HG03064 (cell line): ENCODE measurements at regions not wholly inside any gene's neighbourhood (a gene's known extent, or its start where the extent isn't known, plus 50 kb on each side); places are given as distances from the start of the nearest gene placed in this dataset.
"Not testable (repeated sequence)": the region's sequence is repeated elsewhere in the genome, so short reads cannot be mapped to it uniquely, and the experiment has no call there.

ENCODE experiments used
- ATAC-seq: cut with Tn5 transposase; IDR thresholded peaks from one replicate; pipeline ENCODE4 v1.9.1; 2021; ENCODE audit warnings: low read depth; ENCODE audit not compliant: unreplicated experiment

DNA sequence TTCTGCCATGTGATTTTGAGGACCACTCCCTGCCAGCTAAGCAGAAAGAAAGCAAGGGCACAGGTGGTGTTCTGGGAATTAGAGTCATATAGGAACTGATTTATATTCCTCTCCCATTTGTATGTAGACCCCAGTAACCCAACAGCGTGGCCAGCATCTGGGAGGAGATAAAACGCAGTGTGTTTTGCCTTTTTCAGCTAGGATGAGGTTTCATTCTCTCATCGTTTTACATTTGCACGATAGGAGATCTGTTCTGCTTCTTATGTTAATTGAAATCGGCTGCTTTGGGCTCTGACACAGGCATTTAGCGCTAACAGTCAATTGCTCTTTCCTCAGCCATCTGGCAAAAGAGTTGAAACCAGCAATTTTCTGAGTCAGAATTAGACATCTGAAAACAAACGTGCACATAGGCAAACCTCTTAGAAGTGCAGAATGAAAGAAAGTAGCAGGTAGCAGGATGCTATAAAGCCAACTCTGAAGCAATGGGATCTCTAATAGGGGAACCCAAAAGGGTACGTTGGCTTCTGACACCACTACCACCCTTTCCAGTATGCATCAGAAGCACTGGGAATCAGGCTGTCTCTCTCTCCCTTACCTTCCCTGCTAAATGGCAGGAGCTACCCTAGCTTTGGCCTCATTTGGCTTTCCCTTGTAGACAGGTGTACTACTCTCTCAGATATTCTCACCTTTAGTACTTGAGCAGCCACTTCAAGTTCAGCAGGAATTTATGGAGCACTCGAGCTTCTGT is 219.1 kb downstream of the PHLDA1 start:
- no peak for ATAC-seq

DNA sequence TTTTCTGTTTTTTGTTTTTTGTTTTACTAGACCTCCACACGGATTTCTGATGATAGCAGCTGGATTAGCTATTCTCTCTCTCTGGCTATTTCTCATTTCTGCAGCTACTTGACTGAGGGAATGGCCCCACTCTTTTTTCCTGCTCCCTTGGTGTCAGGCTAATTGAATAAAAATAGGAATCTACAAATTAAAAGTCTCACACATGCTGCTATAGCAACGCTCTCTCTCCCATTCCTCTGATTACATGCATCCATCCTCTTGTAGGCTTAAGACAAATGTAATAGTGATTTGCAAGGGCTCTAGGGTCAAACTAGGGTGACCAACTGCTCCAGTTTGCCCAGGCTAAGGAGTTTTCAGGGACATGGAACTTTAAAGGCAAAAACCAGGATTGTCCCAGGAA is 221.8 kb downstream of the PHLDA1 start:
- no peak for ATAC-seq

DNA sequence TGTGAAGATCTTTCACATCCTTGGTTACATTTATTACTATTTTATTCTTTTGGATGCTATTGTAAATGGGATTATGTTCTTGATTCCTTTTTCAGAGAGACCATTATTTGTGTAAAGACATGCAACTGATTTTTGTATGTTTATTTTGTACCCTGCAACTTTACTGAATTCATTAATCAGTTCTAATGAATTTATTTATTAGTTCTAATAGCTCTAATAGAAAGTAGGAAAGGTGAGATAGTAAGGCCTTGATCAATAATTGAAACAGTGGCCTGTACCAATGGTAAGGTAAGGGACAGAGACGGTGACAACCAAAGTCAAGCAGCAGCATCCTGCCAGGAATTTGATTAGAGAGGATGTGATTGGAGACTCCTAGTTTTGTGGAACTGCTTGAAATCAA is 224.1 kb downstream of the PHLDA1 start:
- no peak for ATAC-seq

DNA sequence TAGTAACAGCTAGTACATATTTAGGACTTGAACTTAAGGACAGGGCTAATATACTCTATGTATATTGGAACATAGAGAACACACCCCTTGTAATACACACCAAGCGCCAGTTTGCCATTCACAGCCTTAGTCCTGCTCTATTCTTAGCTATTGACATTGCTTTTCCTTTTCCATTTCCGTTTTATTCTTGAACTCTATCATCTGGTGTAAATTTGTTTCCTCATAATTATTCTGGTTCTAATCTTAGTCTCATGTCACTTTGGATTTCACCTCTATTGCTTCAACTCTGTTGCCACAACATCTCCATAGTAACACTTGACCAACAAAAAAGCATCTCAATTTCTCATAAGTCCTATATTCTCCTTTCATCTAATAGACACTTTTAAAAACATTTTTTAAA is 225.7 kb downstream of the PHLDA1 start:
- ATAC-seq: no peak

DNA sequence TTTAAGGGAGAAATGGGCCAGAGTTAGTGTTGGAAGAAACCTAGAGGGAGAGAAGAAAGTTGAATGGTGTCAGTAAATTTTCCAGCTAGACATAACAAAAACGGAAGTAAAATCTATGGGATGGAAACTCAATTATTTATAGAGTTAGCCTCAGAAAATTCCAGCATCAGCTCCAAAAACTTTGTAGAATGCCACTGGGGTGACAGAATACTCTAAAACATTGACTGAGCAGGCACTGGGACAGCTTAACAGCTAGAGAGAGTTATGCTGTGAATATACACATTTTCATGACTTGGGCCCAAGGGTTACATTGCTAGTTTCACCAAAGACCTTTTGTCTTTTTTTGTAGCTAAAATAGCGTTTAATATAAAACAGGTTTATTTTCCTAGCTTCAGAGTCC is 226.3 kb downstream of the PHLDA1 start:
- no peak for ATAC-seq

DNA sequence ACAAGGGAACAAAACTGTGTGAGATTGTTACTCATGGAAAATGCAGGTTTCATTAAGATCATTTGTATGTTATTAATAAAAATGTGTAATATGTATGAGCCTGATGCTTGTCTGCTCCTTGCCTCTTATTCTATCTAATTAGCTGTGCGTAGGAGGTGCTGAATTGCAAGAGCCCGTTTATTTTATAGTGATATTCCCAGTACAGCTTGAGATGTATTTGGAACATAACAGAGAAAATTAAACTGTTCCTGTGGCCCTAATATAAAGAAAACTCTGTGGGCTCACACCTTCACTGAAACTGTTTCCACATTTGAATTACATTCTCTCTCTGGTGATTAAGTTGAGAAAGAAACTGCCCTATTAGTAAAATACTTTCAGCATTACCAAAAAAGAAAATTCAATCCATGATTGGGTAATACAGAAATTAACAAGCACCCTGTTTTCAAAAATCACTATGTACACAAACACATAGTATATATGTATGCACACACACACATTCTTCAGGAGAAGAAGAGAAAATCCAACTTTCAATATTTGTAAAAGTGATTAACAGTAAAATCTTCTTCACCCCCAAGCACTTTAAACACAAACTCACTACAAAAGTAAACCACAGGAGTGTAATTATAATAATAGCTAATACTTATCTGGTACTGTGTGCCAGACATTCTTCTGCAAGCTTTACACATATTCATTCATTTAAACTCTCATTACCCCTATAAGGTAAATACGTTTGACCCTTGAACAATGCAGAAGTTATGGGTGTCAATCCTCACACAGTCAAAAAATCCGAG is 233.2 kb downstream of the PHLDA1 start:
- no peak for ATAC-seq

DNA sequence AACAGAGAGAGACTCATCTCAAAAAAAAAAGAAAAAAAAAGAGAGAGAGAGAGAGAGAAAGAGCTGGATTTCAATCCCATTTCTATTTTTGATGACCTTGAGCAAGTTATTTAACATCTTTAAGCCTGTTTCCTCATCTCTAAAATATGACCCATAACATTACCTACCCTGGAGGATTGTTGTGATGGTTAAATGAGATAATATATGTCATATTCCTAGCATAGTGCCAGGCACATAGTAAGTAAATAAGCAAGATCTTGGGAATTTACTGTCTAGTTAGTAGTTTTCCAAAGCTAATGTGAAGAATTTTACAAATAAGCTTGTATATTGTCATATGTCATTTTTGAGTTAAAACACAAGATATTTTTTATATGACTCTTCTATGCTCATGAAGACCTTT is 236.5 kb downstream of the PHLDA1 start:
- no peak for ATAC-seq

DNA sequence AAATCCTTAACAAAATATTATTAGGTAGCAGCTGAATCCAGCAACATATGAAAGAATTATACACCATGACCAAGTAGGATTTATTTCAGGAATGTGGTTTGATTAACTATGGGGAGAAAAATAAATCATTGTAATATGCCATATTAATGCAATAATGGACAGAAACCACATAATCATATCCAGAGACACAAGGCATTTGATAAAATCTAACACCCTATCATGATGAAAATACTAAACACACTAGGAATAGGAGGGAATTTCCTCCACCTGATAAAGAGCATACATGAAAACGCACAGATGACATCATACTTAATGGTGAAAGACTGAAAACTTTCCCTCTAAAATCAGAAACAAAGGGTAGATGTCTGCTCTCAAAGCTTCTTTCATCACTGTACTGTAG is 238.9 kb downstream of the PHLDA1 start:
- ATAC-seq: no peak

DNA sequence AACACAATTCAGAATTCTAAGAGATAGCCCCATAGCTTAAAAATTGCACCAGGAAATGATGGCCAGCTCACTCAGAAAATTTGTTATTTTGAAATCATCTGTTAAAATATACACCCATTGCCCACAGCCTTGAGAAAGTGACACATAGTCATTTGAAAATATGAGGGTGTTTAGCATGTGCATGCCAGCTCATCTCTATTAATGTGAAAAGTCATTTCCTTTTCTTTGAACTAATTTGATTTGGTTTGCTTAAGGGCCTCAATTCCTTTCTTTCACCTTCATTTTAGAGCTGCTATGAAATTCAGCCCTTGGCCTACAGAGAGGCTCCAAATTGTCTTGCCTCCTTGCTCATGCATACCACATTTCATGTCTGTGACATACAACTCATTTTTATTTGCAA is 241.4 kb downstream of the PHLDA1 start:
- no peak for ATAC-seq

DNA sequence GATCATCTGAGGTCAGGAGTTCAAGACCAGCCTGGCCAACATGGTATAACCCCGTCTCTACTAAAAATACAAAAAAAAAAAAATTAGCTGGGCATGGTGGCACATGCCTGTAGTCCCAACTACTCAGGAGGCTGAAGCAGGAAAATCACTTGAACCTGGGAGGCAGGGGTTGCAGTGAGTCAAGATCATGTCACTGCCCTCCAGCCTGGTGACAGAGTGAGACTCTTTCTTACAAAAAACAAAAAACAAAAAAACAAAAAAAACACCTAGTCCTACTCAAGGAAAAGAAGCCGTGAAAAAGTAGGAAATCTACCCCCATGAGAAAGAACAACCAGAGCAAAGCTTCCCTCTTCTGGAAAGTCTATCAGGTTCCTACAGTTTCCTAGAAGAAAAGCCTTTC is 244.4 kb downstream of the PHLDA1 start:
- ATAC-seq: not testable (repeated sequence)

DNA sequence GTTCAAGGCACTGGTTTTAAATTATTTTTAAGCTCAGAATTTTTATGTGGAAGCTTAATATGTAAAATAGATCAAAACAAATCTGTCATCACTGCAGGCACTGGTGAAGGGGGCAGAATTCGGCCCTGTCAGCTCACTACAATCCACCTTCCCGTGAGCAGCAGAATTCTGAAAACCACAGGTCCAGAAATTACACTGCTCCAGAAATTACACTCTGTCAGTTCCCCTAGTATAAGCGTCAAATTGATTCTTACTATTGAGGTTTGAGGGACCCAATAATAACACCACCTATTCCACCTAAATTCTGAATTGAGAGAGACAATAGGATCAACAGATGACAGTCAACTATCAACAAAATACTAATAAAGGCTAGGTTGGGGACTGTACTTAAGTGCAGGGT is 245.5 kb downstream of the PHLDA1 start:
- no peak for ATAC-seq

DNA sequence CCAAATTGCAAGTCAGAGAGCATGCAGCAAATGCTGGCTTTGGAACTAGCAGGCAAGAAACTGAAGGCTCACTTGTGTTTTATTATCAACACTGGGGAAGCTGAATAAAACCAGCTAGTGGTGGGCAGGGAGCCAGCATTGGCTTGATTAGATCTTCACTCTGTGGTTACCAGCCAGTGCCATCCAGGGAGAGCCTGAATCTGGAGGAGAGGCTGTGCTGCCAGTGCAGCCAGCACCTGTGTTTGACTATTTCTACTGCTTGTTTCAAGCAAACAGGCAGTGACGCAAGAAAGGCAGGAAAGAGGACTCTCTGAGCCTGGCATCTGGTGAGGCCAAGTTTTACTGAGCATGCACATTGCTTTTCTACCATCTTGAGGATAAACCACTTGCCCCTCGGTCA is 247.0 kb downstream of the PHLDA1 start:
- ATAC-seq: no peak

DNA sequence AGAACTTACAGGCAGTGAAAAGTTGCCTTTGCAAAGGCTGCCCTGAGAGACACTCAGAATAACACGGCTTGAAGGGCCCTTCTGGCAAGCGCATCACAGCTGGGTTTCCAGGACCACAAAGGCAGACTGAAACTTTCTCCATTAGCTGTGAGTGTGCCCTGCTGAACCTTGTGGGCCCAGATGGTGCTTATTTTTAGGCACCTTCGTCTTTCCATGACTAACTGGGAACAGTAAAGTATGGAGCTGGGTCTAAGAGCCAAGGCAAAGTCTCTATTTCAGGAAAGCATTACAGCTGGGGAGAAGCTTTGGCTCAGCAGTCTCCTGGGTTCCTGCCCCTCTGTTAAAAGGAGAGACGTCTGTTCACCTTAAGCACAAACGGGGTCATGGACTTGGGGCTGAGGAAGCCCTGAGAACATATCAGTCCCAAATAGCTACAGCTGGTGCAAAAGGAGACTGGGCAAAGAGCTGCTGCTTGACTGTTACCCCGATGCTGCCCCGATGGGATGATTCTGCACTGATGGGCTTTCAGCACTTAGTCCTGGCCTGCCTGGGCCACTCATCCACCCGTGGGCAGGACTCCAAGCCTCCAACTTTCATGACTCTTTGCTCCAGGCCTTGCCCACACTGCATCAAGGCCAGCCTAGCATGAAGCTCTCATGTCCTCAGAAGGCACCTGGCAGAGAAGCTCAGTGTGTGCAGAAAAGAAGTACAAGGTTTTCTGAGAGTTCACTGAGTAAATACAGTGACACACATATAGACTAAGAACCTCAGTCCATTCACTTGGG is 248.3 kb downstream of the PHLDA1 start:
- no peak for ATAC-seq

DNA sequence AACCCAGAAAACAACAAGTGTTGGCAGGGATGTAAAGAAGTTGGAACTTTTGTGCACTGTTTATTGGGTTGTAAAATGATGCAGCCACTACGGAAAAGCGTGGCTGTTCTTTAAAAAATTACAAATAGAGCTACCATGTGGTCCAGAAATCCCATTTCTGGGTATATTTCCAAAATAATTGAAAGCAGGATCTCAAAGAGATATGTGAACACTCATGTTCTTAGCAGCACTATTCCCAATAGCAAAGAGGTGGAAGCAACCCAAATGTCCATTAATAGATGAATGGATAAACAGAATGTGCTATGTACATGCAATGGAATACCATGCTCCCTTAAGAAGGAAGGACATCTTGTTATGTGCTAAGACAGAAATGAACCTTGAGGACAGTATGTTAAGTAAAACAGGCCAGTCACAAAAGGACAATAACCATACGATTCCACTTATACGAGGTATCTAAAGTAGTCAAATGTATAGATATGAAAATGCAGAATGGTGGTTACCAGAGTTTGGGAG is 249.5 kb downstream of the PHLDA1 start:
- no peak for ATAC-seq

DNA sequence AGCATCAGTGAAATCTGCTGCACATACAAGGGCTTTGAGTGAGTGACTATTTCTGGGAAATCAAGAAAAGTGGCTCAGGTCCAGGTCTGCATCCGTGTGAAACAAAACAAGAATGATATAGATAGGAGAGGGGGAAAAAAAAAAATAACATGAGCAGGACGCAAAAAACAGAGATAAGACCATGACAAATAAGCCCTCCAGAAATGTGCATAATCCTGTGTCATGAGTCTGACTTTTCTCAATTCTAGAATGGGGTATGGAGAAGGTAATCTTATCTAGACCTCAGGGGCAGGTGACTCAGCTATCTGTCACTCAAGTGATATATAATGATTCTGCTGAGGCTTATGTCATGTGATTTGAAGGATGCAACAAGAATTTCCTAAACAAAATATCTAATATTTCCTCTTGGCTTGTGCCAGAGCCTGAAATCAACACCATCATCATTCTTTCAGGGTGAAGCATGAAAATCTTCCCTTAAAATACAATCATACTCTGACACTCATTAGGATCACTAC is 250.0 kb downstream of the PHLDA1 start:
- ATAC-seq: no peak

DNA sequence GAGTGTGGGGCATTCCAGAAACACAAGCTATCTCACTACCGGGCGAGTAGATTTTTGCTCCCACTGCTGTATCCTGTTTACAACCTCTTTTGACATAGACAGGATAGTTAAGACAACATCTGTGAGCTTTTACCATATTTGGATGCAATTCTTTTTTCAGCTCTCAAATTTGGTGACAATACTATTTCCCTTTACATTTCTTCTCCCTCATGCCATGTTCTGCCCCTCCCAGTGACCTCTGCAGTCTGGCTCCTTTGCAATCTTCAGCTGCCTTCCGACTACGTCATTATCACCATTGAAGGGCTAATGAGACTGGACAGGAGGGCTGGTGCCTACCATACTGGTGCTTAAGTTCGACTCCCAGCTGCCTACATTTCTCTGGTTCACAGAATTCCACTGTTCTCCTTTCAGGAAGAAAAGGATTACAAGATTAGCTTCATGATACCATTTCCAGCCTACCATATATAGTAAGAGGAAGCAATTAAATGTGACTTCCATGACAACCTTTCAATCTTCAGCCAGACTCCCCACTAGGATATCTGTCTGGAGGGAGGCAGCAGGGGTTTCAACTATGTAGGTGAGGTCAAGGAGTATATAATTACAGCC is 251.6 kb downstream of the PHLDA1 start:
- ATAC-seq: no peak

DNA sequence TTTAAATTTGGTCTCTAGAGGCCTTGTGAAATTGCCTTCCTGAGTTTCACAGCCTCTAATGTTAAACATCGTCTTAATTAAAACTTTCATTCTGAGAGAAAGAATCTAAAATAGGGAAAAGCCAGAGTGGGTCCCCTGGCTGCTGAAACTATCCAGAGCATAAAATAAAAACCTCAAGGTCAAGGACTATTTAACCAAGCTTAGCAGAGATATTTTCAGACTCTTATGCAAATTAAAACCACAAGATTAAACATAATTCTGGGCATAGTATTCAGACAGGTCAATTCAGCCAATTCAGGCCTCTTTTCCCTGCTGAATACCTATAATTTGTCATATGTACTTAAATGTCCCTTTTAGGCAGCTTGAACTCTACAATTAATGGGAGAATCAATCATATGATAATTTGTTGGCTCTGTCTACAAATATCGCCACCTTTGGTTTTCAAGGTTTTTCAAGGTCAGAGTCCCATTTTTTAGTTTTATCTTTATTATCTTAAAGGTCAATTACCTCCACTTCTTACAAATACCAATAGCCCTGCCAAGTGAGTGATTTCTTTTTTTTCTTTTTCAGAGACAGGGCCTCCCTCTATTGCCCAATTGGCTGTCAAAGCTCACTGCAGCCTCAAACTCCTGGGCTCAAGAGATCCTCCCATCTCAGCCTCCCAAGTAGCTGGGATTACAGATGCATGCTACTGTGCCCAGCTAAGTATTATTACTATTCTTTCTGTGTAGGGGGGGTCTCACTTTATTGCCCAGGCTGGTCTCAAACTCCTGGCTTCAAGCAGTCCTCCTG is 257.1 kb downstream of the PHLDA1 start:
- peak; percentile 55 for ATAC-seq

DNA sequence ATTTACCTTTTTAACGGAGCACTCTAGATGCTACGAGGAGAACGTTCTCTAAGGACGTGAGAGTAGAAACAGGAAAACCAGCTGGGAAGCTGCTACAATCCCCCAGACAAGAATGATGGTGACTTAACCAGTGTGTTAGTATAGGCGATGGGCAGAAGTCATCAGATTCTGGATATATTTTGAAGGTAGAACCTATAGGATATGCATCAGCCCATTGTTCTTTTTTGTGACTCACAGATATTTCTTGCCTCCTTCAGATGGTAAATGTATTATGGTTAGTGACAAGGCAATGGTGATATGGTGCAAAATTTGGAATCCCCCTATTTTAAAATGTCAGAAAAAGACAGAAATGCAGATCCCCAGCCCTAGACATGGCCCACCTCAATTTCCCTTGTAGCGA is 258.2 kb downstream of the PHLDA1 start:
- ATAC-seq: no peak

DNA sequence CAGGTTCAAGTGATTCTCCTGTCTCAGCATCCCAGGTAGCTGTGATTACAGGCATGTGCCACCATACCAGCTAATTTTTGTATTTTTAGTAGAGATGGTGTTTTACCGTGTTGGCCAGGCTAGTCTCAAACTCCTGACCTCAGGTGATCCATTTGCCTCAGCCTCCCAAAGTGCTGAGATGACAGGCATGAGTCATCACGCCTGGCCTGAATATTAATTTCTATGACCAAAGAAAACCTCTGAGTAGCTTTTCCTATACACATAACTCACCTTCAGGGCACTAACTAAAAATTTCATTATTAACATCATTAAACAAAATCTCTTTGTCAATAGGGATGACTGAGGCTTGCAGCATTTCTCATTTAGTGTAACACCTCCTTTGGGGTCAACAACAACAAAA is 259.6 kb upstream of the KRR1 start:
- ATAC-seq: no peak

DNA sequence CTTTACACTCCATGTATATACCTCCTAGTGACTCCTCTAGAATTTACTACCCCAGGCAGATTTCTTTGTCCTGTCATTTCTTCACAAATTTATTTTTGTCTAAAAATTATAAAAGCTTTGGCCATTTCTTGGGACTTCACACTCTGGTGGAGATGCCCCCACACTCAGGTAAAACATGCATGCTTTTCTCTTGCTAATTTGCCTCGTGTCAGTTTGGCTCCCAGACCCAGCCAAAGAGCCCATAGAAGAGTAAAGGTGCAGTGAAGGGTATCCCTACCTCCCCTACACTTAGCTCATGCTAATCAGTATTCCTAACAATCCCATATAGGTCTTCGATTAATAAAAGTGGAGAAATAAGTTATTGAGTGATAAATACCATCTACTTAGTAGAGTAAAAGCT is 256.5 kb upstream of the KRR1 start:
- no peak for ATAC-seq
